Neural cell (in vitro differentiated cells): ENCODE measurements at regions not wholly inside any gene's neighbourhood (a gene's known extent, or its start where the extent isn't known, plus 50 kb on each side); places are given as distances from the start of the nearest gene placed in this dataset.

Source experiments
- CTCF ChIP-seq: fragments of 450-650 bp; IDR thresholded peaks from 2 replicates; pipeline ENCODE4 v1.5.1; 2014; ENCODE audit warnings: antibody characterized with exemption, mild to moderate bottlenecking, moderate library complexity; ENCODE audit not compliant: poor library complexity, severe bottlenecking
- EZH2 ChIP-seq: fragments of 200-600, 300-800 bp; shearing (Covaris generic), sonication (generic); IDR thresholded peaks from 2 replicates; pipeline ENCODE4 v1.6.1; 2014; ENCODE audit warnings: antibody characterized with exemption, low read length, borderline replicate concordance, mild to moderate bottlenecking; ENCODE audit not compliant: insufficient read depth, poor library complexity, severe bottlenecking
- MXI1 ChIP-seq: fragments of 450-650 bp; conservative IDR thresholded peaks from 2 replicates; pipeline ENCODE4 v1.6.1; 2014; ENCODE audit warnings: antibody characterized with exemption, mild to moderate bottlenecking; ENCODE audit not compliant: poor library complexity, severe bottlenecking
- POLR2AphosphoS5 ChIP-seq: IDR thresholded peaks from 2 replicates; pipeline ENCODE4 v1.6.1; 2012
- RAD21 ChIP-seq: fragments of 450-650 bp; conservative IDR thresholded peaks from 2 replicates; pipeline ENCODE4 v1.6.1; 2014; ENCODE audit warnings: antibody characterized with exemption, mild to moderate bottlenecking, moderate library complexity
- SMC3 ChIP-seq: fragments of 450-650 bp; conservative IDR thresholded peaks from 2 replicates; pipeline ENCODE4 v1.6.1; 2014; ENCODE audit warnings: antibody characterized with exemption, mild to moderate bottlenecking, moderate library complexity; ENCODE audit not compliant: poor library complexity
- TAF1 ChIP-seq: IDR thresholded peaks from 2 replicates; pipeline ENCODE4 v1.6.1; 2012; ENCODE audit warnings: low read depth

- TF ChIP-seq CTCF (no peak), EZH2 (no peak), TAF1 (no peak), RAD21 (no peak), POLR2AphosphoS5 (no peak), SMC3 (no peak), MXI1 (no peak)
Measured at GRCh38 chr5:6872441-6873160, 159.4 kb downstream of the TENT4A start.
